Skin epidermis (tissue), 12 donors: ENCODE measurements at regions not wholly inside any gene's neighbourhood (a gene's known extent, or its start where the extent isn't known, plus 50 kb on each side); places are given as distances from the start of the nearest gene placed in this dataset.

Source experiments
- H3K27ac ChIP-seq, 21 experiments: fragments of 200-600 bp; sonication (generic) in 11 of 21; one replicate each; pipeline ENCODE4 v1.5.0; 2020; ENCODE audit warnings: mild to moderate bottlenecking in 3 of 21, inconsistent platforms in 2 of 21, moderate library complexity in 2 of 21
- H3K4me3 ChIP-seq, 7 experiments: fragments of 200-600 bp; sonication (generic) in 2 of 7; one replicate each; pipeline ENCODE4 v1.5.0; 2020; ENCODE audit warnings: inconsistent platforms in 2 of 7, mild to moderate bottlenecking in 2 of 7, moderate library complexity in 1 of 7

DNA sequence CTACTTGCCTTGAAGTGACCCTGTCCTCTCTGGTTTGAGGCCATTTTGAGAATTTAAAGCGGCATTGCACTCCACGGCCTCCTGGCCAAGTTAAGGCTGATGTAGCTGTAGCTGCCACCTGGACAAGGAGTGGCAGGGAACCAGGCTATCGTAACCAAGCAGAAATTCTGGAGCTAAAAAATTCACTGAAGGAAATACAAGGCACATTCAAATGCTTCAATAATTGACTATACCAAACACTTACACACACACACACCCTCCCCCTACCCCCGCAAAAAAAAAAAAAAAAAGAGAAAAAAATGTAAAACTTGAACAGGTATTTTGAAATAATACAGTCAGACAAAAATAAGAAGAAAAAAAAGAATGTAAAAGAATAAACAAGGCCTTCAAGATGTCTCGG is 409.0 kb upstream of the SEMA3A start:
- Histone ChIP-seq H3K27ac (no peak overlapping the region), H3K4me3 (no peak overlapping the region)

DNA sequence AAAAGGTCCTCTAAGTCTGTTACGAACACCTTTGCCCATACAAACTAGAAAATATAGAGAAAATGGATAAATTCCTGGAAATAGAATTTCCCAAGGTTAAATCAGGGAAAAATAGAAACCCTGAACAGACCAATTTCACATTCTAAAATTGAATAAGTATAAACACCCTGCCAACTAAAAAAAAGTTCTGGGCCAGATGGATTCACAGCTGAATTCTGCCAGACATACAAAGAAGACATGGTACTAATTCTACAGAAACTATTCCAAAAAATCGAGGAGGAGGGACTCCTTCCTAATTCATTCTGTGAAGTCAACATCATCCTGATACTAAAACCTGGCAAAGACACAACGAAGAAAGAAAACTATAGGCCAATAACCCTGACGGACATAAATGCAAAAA is 400.4 kb upstream of the SEMA3A start:
- Histone ChIP-seq H3K27ac (no peak overlapping the region), H3K4me3 (no peak overlapping the region)

DNA sequence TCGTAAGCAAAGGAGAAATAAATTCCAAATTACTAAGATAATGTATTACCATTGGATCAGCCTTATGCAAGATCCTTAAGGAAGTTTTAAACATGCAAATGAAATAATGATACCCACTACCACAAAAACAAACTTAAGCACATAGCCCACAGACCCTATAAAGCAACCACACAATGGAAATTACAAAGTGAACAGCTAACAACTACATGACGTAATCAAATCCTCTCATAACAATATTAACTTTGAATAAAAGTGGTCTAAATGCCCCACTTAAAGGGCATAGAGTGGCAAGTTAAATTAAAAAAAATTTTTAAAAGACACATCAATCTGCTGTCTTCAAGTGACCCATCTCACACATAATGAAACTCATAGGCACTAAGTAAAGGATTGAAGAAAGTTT is 397.3 kb upstream of the SEMA3A start:
- Histone ChIP-seq H3K27ac (no peak overlapping the region), H3K4me3 (no peak overlapping the region)

DNA sequence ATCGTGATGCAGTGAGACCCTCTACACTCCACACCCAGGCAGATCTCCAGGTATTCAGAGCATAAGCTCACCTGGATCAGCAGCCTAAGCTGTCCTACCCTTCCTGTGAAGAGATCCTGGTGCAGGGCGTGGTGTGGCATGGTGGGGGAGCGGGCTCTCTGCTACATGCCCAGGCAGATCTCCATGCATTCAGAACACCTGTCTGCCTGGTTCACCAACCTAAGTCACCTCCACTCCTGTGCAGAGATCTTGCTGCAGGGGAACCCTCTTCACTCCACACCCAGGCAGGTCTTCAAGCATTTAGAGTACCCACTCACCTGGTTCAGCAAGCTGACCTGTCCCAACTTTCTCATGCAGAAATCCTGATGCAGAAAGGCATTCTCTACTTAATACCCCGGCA is 394.4 kb upstream of the SEMA3A start:
- no peak overlapping the region for H3K27ac ChIP-seq
- no peak overlapping the region for H3K4me3 ChIP-seq

DNA sequence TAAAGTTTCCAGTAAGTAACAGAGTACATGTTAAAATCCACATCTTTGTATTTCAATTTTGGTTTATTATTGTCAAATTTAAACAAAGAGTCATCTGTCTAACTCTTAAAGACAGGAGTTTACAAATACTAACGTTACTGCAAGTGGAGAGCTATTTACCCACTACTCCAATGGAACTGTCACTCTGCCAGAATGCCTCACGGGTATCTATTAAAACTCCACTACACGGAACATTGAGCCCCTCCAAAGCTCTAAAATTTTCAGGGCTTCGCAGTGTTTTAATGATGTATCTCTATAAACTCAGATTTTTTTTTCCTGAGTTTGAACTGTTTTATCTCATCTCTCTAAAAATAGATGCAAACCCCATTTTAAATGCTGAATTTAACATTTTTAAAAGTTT is 388.7 kb upstream of the SEMA3A start:
- no peak overlapping the region for H3K4me3 ChIP-seq
- H3K27ac ChIP-seq: no peak overlapping the region

DNA sequence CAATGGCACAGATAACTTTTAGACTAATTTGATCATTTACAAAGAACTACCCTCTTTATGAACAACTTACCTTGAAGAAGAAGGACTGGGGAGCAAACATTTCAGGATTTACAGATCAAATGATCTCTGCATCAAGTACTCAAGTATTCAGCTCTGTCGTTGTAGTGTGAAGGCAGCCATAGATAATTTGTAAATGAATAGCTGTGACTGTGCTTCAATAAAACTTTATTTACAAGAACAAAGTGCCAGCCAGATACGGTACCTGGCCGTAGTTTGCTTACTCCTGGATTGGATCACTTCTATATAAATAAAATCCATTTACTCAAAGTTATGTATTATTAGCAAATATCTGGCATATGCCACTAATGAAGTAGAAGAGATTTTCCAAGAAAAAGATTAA is 388.2 kb upstream of the SEMA3A start:
- Histone ChIP-seq H3K4me3 (no peak overlapping the region), H3K27ac (no peak overlapping the region)

DNA sequence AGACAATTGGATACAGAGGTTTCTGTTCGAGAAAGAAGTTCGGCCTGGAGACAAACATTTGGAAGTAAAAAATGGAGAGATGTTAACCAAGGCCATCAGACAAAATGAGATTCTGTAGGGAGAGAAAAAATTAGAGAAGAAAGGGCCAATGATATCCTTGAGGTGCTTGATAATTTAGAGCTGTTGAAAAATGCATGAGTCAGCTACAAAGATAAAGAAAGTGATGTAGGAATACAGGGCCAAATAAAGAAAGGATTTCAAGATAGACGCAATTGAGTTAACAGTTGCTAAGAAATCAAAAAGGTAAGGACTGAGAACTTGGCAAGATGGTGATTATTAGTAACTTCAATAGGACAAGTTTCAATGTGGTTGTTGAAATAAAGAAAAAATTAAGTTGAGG is 384.2 kb upstream of the SEMA3A start:
- H3K4me3 ChIP-seq: no peak overlapping the region
- H3K27ac ChIP-seq: no peak overlapping the region

DNA sequence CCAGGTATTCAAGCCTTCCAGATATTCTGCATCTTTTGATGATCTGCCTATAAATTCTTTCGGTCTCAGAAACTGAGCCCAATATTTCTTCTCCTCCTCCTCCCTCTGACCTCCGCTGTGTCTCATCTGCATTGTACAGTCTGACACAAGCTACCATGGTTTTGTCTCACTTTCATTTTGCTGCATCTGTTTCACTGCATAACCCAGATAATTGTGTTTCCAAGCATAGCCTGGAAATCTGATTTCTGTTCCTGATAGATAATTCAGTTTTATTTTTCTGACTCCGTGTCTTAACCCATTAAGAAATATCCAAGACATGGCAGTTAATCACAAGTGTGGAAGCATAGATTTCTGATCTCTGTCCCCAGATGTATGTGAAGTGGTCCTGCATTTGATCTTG is 374.2 kb upstream of the SEMA3A start:
- H3K27ac ChIP-seq: peak overlapping the region in 2 of 21 experiments; percentile 1 to 22
- no peak overlapping the region for H3K4me3 ChIP-seq

DNA sequence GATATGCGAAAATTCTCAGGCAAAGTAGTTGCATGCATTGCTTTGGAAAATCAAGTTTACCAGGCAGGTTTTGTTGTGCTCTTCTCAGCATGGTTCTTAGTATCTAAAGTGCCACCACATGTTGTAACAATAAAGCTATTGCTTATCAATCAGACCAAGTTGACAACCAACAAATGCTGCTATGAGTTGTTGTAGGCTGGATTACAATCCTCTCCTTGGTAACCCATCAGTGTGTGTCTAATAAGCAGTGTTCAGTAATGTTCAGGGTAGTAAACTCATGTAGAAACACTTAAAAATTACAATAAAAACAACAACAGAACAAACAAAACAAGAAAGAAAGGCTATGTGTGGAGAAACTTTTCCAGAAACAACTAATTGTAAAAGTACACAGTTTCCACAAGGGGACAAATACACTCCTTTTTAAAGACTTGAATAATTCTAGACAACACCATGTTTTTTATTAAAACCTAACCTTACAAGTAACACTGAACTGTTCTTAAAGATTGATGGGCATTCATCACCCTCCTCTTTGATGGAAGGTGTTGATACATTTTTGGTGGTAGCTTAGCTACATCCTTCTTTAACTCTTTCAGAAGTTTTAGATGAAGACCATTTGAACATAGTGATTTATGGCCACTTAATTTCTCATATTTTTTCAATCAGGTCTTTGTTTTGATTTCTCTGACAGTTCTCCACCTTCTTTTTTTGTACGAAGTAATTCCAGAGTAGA is 370.9 kb upstream of the SEMA3A start:
- H3K27ac ChIP-seq: no peak overlapping the region
- no peak overlapping the region for H3K4me3 ChIP-seq

DNA sequence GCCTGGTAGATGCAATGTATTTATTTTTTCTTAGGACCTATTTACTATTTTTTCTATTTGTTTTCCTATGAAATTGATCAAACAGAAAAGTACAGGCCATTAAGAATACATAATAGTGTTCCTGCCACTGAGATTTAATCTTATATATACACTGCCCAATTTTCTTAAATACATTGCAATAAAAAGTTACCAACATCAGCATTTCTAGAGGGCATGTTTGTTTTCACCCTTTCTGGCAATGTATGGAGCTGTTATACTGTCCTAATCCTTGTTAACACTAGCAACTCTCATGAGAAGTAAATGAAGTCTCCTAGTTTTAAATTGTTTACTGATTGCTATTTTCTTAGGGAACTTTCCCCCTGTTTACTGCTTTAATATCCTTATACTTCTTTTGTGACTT is 359.1 kb upstream of the SEMA3A start:
- no peak overlapping the region for H3K27ac ChIP-seq
- no peak overlapping the region for H3K4me3 ChIP-seq

DNA sequence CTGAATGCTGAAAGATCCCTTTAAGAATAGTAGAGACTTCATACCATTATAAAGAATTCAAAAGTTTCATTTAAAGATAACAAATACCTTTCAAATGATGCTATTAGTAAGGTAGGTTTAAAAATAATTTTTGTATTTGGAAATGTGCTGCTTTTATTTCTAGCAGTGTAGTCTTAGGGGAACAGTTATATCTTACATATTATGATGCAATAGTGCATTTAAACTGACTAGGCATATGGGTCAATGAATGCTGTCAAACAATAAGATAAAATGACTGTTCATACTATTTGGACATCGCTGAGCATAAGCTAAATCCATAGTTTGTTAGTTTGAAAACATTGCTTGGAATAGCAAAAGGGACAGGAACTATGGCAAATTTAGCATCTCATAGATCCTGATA is 354.8 kb upstream of the SEMA3A start:
- H3K4me3 ChIP-seq: no peak overlapping the region
- H3K27ac ChIP-seq: no peak overlapping the region

DNA sequence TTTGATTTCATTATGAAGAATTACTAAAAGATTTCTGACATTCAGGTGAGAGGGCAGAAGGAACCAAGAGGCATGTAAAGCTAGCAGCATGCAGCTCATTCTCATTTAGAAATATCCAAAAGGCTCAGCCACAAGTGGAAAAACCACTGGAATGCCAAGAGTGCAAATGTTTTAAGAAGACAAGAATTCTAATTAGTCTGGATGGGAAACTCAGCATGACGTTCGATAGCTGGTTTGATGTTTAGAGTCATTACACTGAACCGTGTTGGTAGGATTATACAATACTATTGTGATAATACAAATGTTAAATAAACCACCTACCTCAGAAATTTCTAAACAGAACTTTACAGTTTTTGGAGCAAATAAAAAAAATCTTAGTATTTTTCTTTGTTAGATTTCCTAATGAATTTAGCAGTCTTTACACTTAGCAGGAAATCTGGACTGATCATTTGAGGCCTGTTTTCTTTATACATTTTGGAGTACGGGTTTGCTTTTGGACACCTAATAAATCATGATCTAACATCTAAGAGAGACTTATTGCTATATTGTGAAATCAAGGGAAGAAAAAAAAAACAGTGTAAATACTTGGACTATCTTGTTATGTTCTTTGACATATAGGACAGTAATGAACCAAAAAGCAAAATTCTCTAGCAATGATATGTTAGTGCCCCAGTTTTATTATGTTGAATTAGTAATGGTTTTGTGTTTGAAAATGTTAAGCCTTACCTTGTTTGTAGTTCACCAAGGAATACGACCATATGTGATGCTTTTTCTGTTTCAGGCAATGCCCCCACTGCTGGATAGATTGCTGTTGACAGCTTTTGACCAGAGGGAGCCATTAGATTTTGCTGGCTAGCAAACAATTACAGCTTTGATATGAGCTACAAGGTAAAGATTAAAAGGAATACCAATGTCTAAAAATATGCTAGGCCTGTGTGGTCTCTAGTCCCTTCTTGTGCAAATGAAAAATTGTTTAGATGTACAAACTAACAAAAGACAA is 354.1 kb upstream of the SEMA3A start:
- H3K4me3 ChIP-seq: no peak overlapping the region
- peak overlapping the region in 1 of 21 experiments; percentile 7 for H3K27ac ChIP-seq

DNA sequence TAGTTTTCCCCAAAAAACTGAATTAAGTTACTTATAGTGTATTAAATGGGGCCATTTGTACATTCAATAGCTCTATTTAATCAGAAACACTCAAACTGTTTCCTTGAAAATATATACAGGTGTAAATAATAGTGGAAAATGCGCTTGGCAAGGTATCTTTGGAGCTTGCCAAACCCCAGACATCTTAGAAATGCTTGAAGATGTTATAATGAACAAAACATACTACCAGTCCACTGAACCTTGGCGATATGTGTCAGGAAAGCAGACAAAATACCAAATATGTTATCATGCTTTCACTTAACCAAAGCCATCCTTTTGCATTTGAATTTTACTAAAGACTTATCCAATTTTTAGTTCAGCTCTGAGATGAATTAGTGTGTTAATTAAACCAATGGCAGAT is 352.7 kb upstream of the SEMA3A start:
- no peak overlapping the region for H3K27ac ChIP-seq
- no peak overlapping the region for H3K4me3 ChIP-seq

DNA sequence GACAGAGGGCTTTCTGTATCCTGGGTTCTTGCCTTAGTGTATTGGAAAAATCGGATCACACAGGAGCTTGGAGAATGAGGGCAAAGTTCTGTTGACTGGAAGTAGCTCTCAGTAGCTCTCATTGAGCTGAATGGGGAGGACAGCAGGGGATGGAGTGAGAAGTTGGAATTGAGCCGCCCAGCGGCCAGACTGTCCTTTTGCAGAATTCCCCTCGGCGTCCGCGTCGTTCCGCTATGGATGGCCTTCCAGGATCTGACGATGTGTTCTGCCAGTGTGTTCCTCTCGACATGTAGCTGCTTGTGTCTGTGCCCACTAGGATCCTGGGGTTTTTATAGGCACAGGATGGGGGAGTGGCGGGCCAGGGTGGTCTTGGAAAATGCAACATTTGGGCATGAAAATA is 351.8 kb upstream of the SEMA3A start:
- H3K27ac ChIP-seq: no peak overlapping the region
- no peak overlapping the region for H3K4me3 ChIP-seq

DNA sequence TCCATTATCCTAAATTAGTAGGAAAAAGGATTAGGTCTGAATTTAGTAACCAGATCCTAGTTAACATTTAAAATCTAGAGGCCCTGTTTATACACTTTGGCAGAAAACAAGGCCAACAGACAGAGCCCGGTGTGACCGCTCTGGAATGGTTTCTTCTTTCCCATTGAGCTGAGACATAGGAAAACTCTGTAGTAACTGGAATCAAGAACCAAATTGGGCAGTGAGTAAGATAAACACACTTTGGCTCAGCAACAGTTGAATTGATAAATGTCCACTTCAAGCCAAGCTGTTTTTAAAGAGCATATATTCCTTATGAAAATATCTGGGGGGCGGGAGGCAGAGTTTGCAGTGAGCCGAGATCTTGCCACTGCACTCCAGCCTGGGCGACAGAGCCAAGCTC is 343.7 kb upstream of the SEMA3A start:
- no peak overlapping the region for H3K4me3 ChIP-seq
- no peak overlapping the region for H3K27ac ChIP-seq

DNA sequence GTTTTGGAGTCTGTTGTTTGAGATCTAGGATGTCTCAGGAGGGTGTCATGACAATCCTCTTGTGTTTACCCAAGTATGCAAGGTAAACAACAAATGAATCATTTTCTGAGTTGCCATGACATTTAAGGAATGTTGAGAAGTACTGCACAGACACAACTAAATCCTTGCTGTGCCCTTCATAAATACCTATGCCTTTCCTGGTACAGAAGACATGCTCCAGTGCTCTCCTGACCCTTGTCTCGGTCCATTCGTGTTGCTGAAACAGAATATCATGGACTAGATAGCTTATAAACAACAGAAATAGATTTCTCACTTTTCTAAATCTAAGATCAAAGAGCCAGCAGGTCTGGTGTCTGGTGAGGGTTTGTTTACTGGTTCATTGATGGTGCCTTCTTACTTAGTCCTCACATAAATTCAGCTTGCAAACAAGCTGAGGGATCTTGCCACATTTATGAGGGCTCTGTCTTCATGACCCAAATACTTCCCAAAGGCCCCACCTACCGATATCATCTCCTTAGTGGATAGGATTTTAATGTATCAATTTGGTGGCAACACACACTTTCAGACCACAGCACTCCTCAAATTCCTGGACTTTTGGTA is 341.8 kb upstream of the SEMA3A start:
- Histone ChIP-seq H3K27ac (no peak overlapping the region), H3K4me3 (no peak overlapping the region)

DNA sequence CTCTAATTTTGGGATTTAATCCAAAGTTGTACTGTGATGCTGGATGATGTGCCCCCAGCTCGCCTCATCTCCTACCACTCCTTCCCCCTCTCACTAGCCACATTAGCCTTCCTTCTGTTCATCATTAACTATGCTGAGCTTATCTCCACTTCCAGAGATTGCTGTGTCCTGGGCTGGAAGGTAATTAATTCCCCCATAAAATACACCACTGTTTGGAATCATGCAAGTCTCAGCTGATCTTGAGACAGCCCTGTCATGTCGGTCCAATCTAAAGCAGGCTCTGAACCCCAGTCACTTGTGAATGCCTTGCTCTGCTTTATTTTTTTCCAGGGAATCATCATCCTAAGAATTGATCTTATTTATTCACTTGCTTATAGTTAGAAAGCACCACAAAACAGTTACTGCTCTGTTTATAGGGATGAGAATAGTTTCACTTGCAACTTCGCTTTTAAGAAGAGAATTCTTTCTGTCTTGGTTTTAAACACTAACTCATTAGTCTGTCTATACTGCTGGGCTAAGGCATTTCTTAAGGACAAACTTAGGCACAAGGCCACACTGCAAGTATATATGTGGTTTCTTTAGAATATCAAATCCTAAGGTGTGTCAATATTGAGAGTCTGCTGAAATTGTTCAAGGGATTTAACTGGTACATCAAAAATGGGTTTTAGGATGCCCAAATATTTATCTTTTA is 341.1 kb upstream of the SEMA3A start:
- Histone ChIP-seq H3K4me3 (no peak overlapping the region), H3K27ac (no peak overlapping the region)

DNA sequence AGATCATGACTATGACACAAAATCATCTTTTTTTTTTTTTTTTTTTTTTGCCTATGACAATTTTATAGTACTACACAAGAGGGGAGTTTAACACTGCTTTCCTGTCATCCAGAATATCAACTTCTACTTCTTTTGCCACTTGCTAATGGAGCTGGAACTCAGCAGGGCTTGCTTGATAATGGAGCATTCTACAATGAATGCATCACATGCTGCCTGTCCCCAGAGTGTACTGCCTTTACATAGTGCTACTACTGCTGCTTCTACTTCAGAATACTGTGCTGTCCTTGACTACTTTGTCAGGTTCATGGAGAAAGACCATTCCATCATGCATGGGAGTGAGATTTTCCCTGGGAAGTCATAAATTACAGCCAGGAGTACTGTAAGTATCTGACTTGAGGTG is 338.6 kb upstream of the SEMA3A start:
- no peak overlapping the region for H3K27ac ChIP-seq
- H3K4me3 ChIP-seq: no peak overlapping the region

DNA sequence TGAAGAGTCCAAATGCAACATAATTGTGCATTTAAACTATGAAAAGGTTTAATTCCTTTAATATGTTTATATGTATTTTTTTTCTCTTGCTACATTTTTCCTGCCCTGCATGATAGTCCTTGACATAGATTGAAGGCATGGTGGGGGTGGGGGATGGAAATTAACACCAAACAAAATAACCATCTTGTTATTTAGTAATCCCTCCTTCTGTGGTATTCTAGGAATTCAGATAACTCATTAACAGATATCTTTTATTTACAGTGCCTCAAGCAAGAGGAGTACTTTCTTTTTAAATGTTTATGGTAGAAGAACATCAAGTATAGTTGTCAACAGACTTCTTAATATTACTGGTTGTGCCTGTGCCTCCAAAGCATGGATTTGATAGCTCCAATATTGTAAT is 337.6 kb upstream of the SEMA3A start:
- no peak overlapping the region for H3K27ac ChIP-seq

More for the DNA sequence above, 337.6 kb upstream of the SEMA3A start:
- no peak overlapping the region for H3K4me3 ChIP-seq
